Panc1 (cell line): ENCODE measurements at regions not wholly inside any gene's neighbourhood (a gene's known extent, or its start where the extent isn't known, plus 50 kb on each side); places are given as distances from the start of the nearest gene placed in this dataset.

Source experiments
- ATAC-seq: fragments of 200-7000 bp; cut with Tn5 transposase; 2 replicates; pipeline ENCODE4 v1.9.1; 2020; ENCODE audit warnings: mild to moderate bottlenecking, moderate library complexity
- BruUV-seq: library from RNA; stranded (reverse); fragments of 400-500 nt; replicated peaks from 2 replicates; lab custom pipeline; 2021; lab: Mats Ljungman, UMichigan
- CTCF ChIA-PET: fragments of 300-600 bp; sonication (Branson Sonifier 250); formaldehyde crosslinking; loops from one replicate; lab custom pipeline; 2022; ENCODE audit warnings: antibody characterized with exemption; lab: Charles Lee
- POLR2A ChIA-PET: fragments of 300-600 bp; sonication (Branson Sonifier 250); formaldehyde crosslinking; loops from one replicate; lab custom pipeline; 2022; ENCODE audit warnings: antibody characterized with exemption; lab: Charles Lee
- DNase-seq: peaks from one replicate; pipeline ENCODE4 v3.0.0-alpha.2; 2010; ENCODE audit warnings: low read depth, low spot score
- H3K27ac ChIP-seq: 2 replicates; pipeline ENCODE4 v1.5.1; 2011; ENCODE audit warnings: mild to moderate bottlenecking, low read length, inconsistent platforms
- H3K27me3 ChIP-seq: fragments of 200-500 bp; sonication (Bioruptor generic); 2 replicates; pipeline ENCODE4 v1.6.0; 2014; ENCODE audit warnings: low read length, inconsistent platforms; ENCODE audit not compliant: control insufficient read depth, insufficient read depth
- H3K36me3 ChIP-seq: fragments of 200-500 bp; sonication (Bioruptor generic); 2 replicates; pipeline ENCODE4 v1.5.1; 2014; ENCODE audit warnings: inconsistent platforms, mild to moderate bottlenecking, low read length, moderate library complexity; ENCODE audit not compliant: control insufficient read depth, insufficient read depth
- H3K4me1 ChIP-seq: 2 replicates; pipeline ENCODE4 v1.5.1; 2011; ENCODE audit warnings: inconsistent platforms, mild to moderate bottlenecking, low read length, moderate library complexity; ENCODE audit not compliant: control insufficient read depth, insufficient read depth
- H3K4me3 ChIP-seq, 2 experiments: 2 replicates each; pipeline ENCODE4 v1.5.1; 2011 to 2012; ENCODE audit warnings: low read depth in 2 of 2, low read length in 2 of 2, mild to moderate bottlenecking in 2 of 2, inconsistent platforms in 1 of 2, moderate library complexity in 1 of 2
- H3K9me3 ChIP-seq: fragments of 200-500 bp; sonication (Bioruptor generic); 2 replicates; pipeline ENCODE4 v1.5.1; 2014; ENCODE audit warnings: low read depth, mild to moderate bottlenecking, inconsistent platforms, low read length, moderate library complexity; ENCODE audit not compliant: control insufficient read depth, insufficient read depth
- CTCF ChIP-seq: fragments of 450-650 bp; IDR thresholded peaks from 2 replicates; pipeline ENCODE4 v1.5.1; 2017; ENCODE audit warnings: mild to moderate bottlenecking
- POLR2AphosphoS5 ChIP-seq: IDR thresholded peaks from 2 replicates; pipeline ENCODE4 v1.6.1; 2012; ENCODE audit warnings: mild to moderate bottlenecking, low read depth, low read length, moderate library complexity
- SIN3A ChIP-seq: IDR thresholded peaks from 2 replicates; pipeline ENCODE4 v1.6.1; 2012; ENCODE audit warnings: low read depth, mild to moderate bottlenecking, low read length, moderate library complexity, borderline replicate concordance; ENCODE audit not compliant: insufficient read depth
- TCF7L2 ChIP-seq: IDR thresholded peaks from 2 replicates; pipeline ENCODE4 v1.6.1; 2011; ENCODE audit warnings: mild to moderate bottlenecking, low read depth, low read length, inconsistent platforms
- in situ Hi-C: cut with HindIII; loops from 2 replicates; pipeline ENCODE4 v1.10.0; 2016; ENCODE audit warnings: low sequenced_read_pairs, low pct_unique_long_range_greater_than_20kb
- intact Hi-C: fragments of 100-400 bp; cut with micrococcal nuclease; formaldehyde crosslinking; loops from one replicate; pipeline ENCODE4 v1.10.0; 2022; ENCODE audit not compliant: unreplicated experiment
- TF ChIP-seq, protein P1 (sequence below), 2 experiments: IDR thresholded peaks; 2 replicates each; pipeline ENCODE4 v1.6.1; 2011 to 2012; ENCODE audit warnings: low read depth in 2 of 2, control low read depth in 1 of 2, low read length in 1 of 2, mild to moderate bottlenecking in 1 of 2, moderate library complexity in 1 of 2; ENCODE audit not compliant: insufficient read depth in 1 of 2

- BruUV-seq, result no TSS peak
- H3K27ac ChIP-seq, result no peak overlapping the region
- CTCF ChIA-PET, result no interaction called here
- DNase-seq (no peak), ATAC-seq (no peak)
- no peaks in the 10 kb centered on the region for H3K4me1 ChIP-seq
- peaks cover 6% of the 10 kb centered on the region; the same call in 1 of the 2 replicates for H3K27me3 ChIP-seq
- no peak overlapping the region for H3K4me3 ChIP-seq
- no peaks in the 10 kb centered on the region for H3K36me3 ChIP-seq
- POLR2A ChIA-PET, result no interaction called here
- in situ Hi-C loops, result no loop called here
- H3K9me3 ChIP-seq, result no peaks in the 10 kb centered on the region
- intact Hi-C loops, result no loop called here
- no peak for TF ChIP-seq CTCF
- no peak for TF ChIP-seq TCF7L2
- TF ChIP-seq SIN3A, result no peak
- TF ChIP-seq, protein P1, sequence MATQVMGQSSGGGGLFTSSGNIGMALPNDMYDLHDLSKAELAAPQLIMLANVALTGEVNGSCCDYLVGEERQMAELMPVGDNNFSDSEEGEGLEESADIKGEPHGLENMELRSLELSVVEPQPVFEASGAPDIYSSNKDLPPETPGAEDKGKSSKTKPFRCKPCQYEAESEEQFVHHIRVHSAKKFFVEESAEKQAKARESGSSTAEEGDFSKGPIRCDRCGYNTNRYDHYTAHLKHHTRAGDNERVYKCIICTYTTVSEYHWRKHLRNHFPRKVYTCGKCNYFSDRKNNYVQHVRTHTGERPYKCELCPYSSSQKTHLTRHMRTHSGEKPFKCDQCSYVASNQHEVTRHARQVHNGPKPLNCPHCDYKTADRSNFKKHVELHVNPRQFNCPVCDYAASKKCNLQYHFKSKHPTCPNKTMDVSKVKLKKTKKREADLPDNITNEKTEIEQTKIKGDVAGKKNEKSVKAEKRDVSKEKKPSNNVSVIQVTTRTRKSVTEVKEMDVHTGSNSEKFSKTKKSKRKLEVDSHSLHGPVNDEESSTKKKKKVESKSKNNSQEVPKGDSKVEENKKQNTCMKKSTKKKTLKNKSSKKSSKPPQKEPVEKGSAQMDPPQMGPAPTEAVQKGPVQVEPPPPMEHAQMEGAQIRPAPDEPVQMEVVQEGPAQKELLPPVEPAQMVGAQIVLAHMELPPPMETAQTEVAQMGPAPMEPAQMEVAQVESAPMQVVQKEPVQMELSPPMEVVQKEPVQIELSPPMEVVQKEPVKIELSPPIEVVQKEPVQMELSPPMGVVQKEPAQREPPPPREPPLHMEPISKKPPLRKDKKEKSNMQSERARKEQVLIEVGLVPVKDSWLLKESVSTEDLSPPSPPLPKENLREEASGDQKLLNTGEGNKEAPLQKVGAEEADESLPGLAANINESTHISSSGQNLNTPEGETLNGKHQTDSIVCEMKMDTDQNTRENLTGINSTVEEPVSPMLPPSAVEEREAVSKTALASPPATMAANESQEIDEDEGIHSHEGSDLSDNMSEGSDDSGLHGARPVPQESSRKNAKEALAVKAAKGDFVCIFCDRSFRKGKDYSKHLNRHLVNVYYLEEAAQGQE (IDR thresholded peaks at IDR 0.05; ENCODE audit: insufficient read depth in 1 of 2, low read depth in 2 of 2, low read length in 1 of 2), result peak; percentile 67 to 80
- TF ChIP-seq POLR2AphosphoS5, result no peak
Observed at GRCh38 chr1:18012686-18013085, 94.9 kb upstream of the IGSF21 start.

GRCh38 chr1:18013216-18013615 is 94.4 kb upstream of the IGSF21 start:
- no peak overlapping the region for H3K4me3 ChIP-seq
- ATAC-seq, result no peak
- peaks cover 11% of the 10 kb centered on the region; the same call in 1 of the 2 replicates for H3K27me3 ChIP-seq
- POLR2A ChIA-PET, result no interaction called here
- no TSS peak for BruUV-seq
- CTCF ChIA-PET, result no interaction called here
- H3K9me3 ChIP-seq, result no peaks in the 10 kb centered on the region
- H3K27ac ChIP-seq, result no peak overlapping the region
- no peaks in the 10 kb centered on the region for H3K36me3 ChIP-seq
- in situ Hi-C loops, result no loop called here
- intact Hi-C loops, result no loop called here
- no peaks in the 10 kb centered on the region for H3K4me1 ChIP-seq
- TF ChIP-seq CTCF, result no peak
- no peak for TF ChIP-seq POLR2AphosphoS5
- no peak for TF ChIP-seq TCF7L2
- TF ChIP-seq, protein P1 (IDR thresholded peaks at IDR 0.05; ENCODE audit: insufficient read depth in 1 of 2, low read depth in 2 of 2, low read length in 1 of 2), result no peak
- TF ChIP-seq SIN3A, result no peak
- no peak for DNase-seq
